ENCODE measurements at regions not wholly inside any gene's neighbourhood (a gene's known extent, or its start where the extent isn't known, plus 50 kb on each side); places are given as distances from the start of the nearest gene placed in this dataset.

- TF ChIP-seq POLR2A (IDR thresholded peaks at IDR 0.05) (no peak), CTCF (IDR thresholded peaks at IDR 0.05) (no peak), POLR2AphosphoS5 (IDR thresholded peaks at IDR 0.05) (no peak), EP300 (IDR thresholded peaks at IDR 0.05) (no peak)
Measured at GRCh38 chr12:118590406-118591150, 214.2 kb downstream of the SUDS3 start.
